ENCODE measurements at regions not wholly inside any gene's neighbourhood (a gene's known extent, or its start where the extent isn't known, plus 50 kb on each side); places are given as distances from the start of the nearest gene placed in this dataset.

DNA sequence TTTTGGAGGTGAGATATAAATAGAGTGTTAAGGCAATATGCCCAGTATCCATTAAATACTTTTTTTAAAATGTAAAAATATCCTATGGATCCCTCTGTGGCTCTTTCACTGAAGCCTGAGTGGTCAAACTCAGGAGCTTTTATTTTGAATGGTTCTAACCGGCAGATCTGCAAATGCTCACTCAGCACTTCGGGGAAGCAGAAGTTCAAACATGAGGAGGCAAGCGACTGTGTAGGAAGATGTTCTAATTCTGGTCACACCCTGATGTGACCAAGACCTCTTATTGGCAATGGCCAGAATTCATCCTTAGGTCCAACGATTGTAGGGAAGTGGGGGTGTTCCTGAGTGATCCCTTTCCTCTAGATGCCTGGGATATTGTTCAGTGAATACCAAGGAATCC lies 168.8 kb downstream of the CDCA7 start:
- TF ChIP-seq, protein P1, sequence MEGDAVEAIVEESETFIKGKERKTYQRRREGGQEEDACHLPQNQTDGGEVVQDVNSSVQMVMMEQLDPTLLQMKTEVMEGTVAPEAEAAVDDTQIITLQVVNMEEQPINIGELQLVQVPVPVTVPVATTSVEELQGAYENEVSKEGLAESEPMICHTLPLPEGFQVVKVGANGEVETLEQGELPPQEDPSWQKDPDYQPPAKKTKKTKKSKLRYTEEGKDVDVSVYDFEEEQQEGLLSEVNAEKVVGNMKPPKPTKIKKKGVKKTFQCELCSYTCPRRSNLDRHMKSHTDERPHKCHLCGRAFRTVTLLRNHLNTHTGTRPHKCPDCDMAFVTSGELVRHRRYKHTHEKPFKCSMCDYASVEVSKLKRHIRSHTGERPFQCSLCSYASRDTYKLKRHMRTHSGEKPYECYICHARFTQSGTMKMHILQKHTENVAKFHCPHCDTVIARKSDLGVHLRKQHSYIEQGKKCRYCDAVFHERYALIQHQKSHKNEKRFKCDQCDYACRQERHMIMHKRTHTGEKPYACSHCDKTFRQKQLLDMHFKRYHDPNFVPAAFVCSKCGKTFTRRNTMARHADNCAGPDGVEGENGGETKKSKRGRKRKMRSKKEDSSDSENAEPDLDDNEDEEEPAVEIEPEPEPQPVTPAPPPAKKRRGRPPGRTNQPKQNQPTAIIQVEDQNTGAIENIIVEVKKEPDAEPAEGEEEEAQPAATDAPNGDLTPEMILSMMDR (IDR thresholded peaks at IDR 0.05) = no peak
- TF ChIP-seq POLR2AphosphoS5 (IDR thresholded peaks at IDR 0.05) (no peak), POLR2A (IDR thresholded peaks at IDR 0.05) (no peak)

Measured in stomach (tissue), 4 donors.